CD4-positive, CD25-positive, alpha-beta regulatory T cell (primary cell): ENCODE measurements at regions not wholly inside any gene's neighbourhood (a gene's known extent, or its start where the extent isn't known, plus 50 kb on each side); places are given as distances from the start of the nearest gene placed in this dataset.

Source experiments
- ATAC-seq, 2 donors: fragments of 150-1000 bp; cut with Tn5 transposase; one replicate each; pipeline ENCODE4 v1.10.0; 2021; ENCODE audit warnings: low read depth in 2 of 2, moderate number of reproducible peaks in 2 of 2, moderate library complexity in 1 of 2
- DNase-seq, 3 donors: peaks; one replicate each; pipeline versions ENCODE4 v3.0.0 to v3.0.0-alpha.2; 2012 to 2022; ENCODE audit warnings: mixed read lengths in 1 of 3
- H3K27ac ChIP-seq: one replicate; pipeline ENCODE4 v1.7.0; 2013; ENCODE audit warnings: mild to moderate bottlenecking, low read length; ENCODE audit not compliant: insufficient read depth, poor library complexity, severe bottlenecking
- H3K27me3 ChIP-seq: one replicate; pipeline ENCODE4 v1.7.0; 2013; ENCODE audit warnings: low read length; ENCODE audit not compliant: control insufficient read depth, insufficient read depth
- H3K36me3 ChIP-seq: one replicate; pipeline ENCODE4 v1.7.0; 2013; ENCODE audit warnings: mild to moderate bottlenecking, low read length, moderate library complexity; ENCODE audit not compliant: control insufficient read depth, insufficient read depth
- H3K4me1 ChIP-seq: 2 replicates; pipeline ENCODE4 v1.7.0; 2013; ENCODE audit warnings: mild to moderate bottlenecking, low read length; ENCODE audit not compliant: insufficient read depth, control insufficient read depth, poor library complexity, severe bottlenecking
- H3K4me3 ChIP-seq: one replicate; pipeline ENCODE4 v1.7.0; 2013; ENCODE audit warnings: low read depth, mild to moderate bottlenecking, low read length, moderate library complexity
- H3K9me3 ChIP-seq, 2 experiments: 1 replicate in 1 of 2; 2 replicates in 1 of 2; pipeline ENCODE4 v1.7.0; 2013; ENCODE audit warnings: low read length in 2 of 2, mild to moderate bottlenecking in 1 of 2, moderate library complexity in 1 of 2; ENCODE audit not compliant: control insufficient read depth in 2 of 2
- H3K27ac Mint-ChIP-seq, 3 donors: one replicate each; pipeline ENCODE4 v1.8.0; 2020 to 2022; ENCODE audit warnings: mild to moderate bottlenecking in 3 of 3, mixed read lengths in 3 of 3, moderate library complexity in 2 of 3
- H3K27me3 Mint-ChIP-seq: one replicate; pipeline ENCODE4 v1.8.0; 2022; ENCODE audit warnings: mild to moderate bottlenecking, mixed read lengths
- H3K36me3 Mint-ChIP-seq: one replicate; pipeline ENCODE4 v1.8.0; 2020; ENCODE audit warnings: mixed read lengths
- H3K4me1 Mint-ChIP-seq, 4 donors: one replicate each; pipeline ENCODE4 v1.8.0; 2020 to 2022; ENCODE audit warnings: mixed read lengths in 4 of 4, mild to moderate bottlenecking in 1 of 4
- H3K4me3 Mint-ChIP-seq, 4 donors: one replicate each; pipeline ENCODE4 v1.8.0; 2020 to 2022; ENCODE audit warnings: mild to moderate bottlenecking in 4 of 4, mixed read lengths in 4 of 4, moderate library complexity in 3 of 4
- H3K9me3 Mint-ChIP-seq, 7 donors: one replicate each; pipeline ENCODE4 v1.8.0; 2020 to 2022; ENCODE audit warnings: mixed read lengths in 7 of 7, mild to moderate bottlenecking in 3 of 7, moderate library complexity in 2 of 7

DNA sequence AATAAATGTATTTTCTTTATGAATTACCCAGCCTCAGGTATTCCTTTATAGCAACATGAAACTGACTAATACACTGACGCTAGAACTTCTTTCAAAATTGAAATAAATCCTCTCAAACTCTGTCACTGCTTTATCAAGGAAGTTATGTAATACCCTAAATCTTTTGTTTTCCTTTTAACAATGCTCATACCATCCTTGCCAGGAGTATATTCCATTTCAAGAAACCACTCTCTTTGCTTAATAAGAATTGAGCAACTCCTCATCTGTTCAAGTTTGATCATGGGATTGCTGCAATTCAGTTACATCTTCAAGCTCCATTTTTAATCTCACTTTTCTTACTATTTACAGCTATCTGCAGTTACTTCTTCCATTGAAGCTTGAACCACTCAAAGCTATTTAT, 707.6 kb upstream of the MARCKS start:
- Mint-ChIP-seq H3K27ac (no peak overlapping the region), H3K4me1 (no peaks in the 10 kb centered on the region), H3K36me3 (no peaks in the 10 kb centered on the region), H3K4me3 (no peak overlapping the region), H3K27me3 (no peaks in the 10 kb centered on the region), H3K9me3 (peaks cover 0 to 5% (median 3%) of the 10 kb centered on the region in 7 donors)
- no peaks in the 10 kb centered on the region for H3K9me3 ChIP-seq
- no peaks in the 10 kb centered on the region for H3K36me3 ChIP-seq
- no peak overlapping the region for H3K4me3 ChIP-seq
- no peaks in the 10 kb centered on the region for H3K4me1 ChIP-seq
- no peak overlapping the region for H3K27ac ChIP-seq
- no peaks in the 10 kb centered on the region for H3K27me3 ChIP-seq
- DNase-seq, result no peak
- ATAC-seq, result no peak

DNA sequence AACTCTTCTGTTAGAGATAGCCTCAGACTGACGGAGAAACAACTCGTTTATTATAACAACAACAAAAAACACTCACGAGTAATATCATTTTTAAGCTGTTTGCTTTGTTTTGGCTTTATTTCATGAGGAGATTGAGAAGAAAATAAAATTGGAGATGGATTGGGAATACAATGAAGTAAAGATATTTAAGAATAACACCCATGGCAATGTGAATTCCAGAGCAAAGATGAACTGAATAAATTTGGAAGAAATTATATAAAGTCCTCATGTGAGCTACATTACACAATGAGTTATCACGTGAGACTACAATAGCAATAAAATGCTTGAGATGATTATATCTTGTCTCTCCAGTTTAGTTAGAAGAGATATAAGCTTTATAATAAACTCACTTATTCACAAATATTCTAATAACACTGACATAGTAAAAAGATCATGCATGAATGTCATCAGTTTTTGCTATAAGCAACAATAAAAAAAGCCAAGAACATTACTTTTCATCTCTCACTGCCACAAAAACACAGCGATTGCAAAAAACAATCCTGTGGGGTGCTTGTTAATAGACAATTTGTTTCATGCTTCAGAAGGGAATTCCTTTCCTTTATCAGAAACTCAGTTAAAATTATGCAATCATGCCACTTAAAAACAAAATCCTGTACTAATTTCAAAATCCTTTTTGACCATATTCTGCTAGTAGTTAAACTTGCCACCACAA, 696.7 kb upstream of the MARCKS start:
- Histone ChIP-seq H3K4me3 (no peak overlapping the region), H3K9me3 (no peaks in the 10 kb centered on the region), H3K27me3 (no peaks in the 10 kb centered on the region), H3K4me1 (no peaks in the 10 kb centered on the region), H3K36me3 (no peaks in the 10 kb centered on the region), H3K27ac (no peak overlapping the region)
- no peak overlapping the region for H3K27ac Mint-ChIP-seq
- H3K4me3 Mint-ChIP-seq, result no peak overlapping the region
- no peaks in the 10 kb centered on the region for H3K4me1 Mint-ChIP-seq
- ATAC-seq, result no peak
- no peak for DNase-seq
- peaks cover 0 to 2% (median 0%) of the 10 kb centered on the region in 7 donors for H3K9me3 Mint-ChIP-seq
- no peaks in the 10 kb centered on the region for H3K36me3 Mint-ChIP-seq
- no peaks in the 10 kb centered on the region for H3K27me3 Mint-ChIP-seq

DNA sequence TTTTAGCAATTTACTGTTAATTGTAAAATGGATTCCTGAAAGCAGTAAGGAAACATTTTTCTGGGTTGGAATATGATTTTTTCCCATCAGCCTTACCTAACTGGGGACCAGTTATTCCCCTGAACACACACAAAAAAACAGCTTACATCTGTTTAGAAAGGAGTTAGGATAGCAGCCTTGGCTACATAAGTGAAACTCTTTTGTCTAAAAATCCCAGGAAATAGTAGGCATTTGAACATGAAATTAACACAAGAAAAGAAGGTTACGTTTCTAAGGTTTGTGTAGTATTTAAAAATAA, 696.2 kb upstream of the MARCKS start:
- ATAC-seq (no peak), DNase-seq (no peak)
- Histone ChIP-seq H3K9me3 (no peaks in the 10 kb centered on the region), H3K4me3 (no peak overlapping the region), H3K27ac (no peak overlapping the region), H3K4me1 (no peaks in the 10 kb centered on the region), H3K36me3 (no peaks in the 10 kb centered on the region), H3K27me3 (no peaks in the 10 kb centered on the region)
- no peaks in the 10 kb centered on the region for H3K4me1 Mint-ChIP-seq
- H3K27me3 Mint-ChIP-seq, result no peaks in the 10 kb centered on the region
- no peak overlapping the region for H3K27ac Mint-ChIP-seq
- H3K4me3 Mint-ChIP-seq, result no peak overlapping the region
- H3K36me3 Mint-ChIP-seq, result no peaks in the 10 kb centered on the region
- H3K9me3 Mint-ChIP-seq, result peaks cover 0 to 2% (median 0%) of the 10 kb centered on the region in 7 donors

DNA sequence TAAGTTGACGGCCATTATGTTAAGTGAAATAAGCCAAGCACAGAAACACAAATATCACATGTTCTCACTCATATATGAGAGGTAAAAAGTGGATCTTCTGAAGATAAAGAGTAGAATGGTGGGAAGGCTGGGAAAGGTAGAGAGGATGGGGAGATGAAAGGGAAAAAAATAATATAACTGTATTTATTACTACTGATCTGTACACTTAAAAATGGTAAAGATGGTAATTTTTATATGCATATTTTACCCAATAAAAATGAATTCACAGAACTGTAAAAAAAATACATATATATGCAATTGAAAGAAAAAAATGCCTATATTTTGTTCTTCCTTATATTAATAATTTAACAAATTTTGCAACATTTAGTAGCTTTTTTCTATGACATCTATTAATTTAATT, 694.4 kb upstream of the MARCKS start:
- H3K27ac ChIP-seq, result no peak overlapping the region
- H3K9me3 ChIP-seq, result no peaks in the 10 kb centered on the region
- Mint-ChIP-seq H3K4me1 (no peaks in the 10 kb centered on the region), H3K27me3 (no peaks in the 10 kb centered on the region), H3K27ac (no peak overlapping the region), H3K9me3 (peaks cover 0 to 1% (median 0%) of the 10 kb centered on the region in 7 donors), H3K4me3 (no peak overlapping the region), H3K36me3 (no peaks in the 10 kb centered on the region)
- H3K4me1 ChIP-seq, result no peaks in the 10 kb centered on the region
- no peaks in the 10 kb centered on the region for H3K36me3 ChIP-seq
- H3K4me3 ChIP-seq, result no peak overlapping the region
- DNase-seq (no peak), ATAC-seq (no peak)
- no peaks in the 10 kb centered on the region for H3K27me3 ChIP-seq

DNA sequence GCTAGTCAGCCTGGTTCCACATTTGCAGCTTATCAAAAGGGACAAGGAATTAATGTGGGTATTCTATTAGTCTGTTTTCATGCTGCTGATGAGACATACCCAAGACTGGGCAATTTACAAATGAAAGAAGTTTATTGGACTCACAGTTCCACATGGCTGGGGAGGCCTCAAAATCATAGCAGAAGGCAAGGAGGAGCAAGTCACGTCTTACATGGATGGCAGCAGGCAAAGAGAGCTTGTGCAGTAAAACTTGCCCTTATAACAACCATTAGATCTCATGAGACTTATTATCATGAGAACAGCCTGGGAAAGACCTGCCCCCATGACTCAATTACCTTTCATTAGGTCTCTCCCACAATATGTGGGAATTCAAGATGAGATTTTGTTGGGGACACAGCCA, 689.1 kb upstream of the MARCKS start:
- H3K36me3 Mint-ChIP-seq, result no peaks in the 10 kb centered on the region
- peaks cover 0 to 3% (median 0%) of the 10 kb centered on the region in 7 donors for H3K9me3 Mint-ChIP-seq
- no peaks in the 10 kb centered on the region for H3K36me3 ChIP-seq
- H3K4me3 Mint-ChIP-seq, result no peak overlapping the region
- H3K4me3 ChIP-seq, result no peak overlapping the region
- H3K9me3 ChIP-seq, result no peaks in the 10 kb centered on the region
- no peaks in the 10 kb centered on the region for H3K27me3 ChIP-seq
- H3K27me3 Mint-ChIP-seq, result no peaks in the 10 kb centered on the region
- H3K27ac ChIP-seq, result no peak overlapping the region
- ATAC-seq (no peak), DNase-seq (no peak)
- H3K4me1 Mint-ChIP-seq, result no peaks in the 10 kb centered on the region
- no peaks in the 10 kb centered on the region for H3K4me1 ChIP-seq
- H3K27ac Mint-ChIP-seq, result no peak overlapping the region

DNA sequence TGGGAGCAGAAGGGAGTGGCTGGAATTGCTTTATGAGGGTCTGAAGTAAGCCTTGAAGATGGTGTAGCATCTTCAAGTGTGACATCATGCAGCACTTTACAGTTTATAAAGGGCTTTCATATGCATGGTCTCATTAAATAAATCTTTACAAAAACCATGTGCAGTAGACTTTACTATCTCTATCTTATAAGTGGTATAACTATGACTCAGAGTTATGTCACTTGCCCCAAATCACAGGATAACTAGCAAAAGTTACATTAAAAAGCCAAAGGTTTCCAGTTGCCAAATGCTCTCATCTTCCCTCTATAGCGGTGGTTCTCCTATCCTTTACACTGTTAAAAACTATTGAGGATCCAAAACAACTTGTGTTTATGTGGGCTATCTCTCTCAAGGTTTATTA, 687.7 kb upstream of the MARCKS start:
- Histone ChIP-seq H3K4me1 (no peaks in the 10 kb centered on the region), H3K9me3 (no peaks in the 10 kb centered on the region), H3K27ac (no peak overlapping the region), H3K4me3 (no peak overlapping the region), H3K36me3 (no peaks in the 10 kb centered on the region), H3K27me3 (no peaks in the 10 kb centered on the region)
- no peak for DNase-seq
- Mint-ChIP-seq H3K27me3 (no peaks in the 10 kb centered on the region), H3K36me3 (no peaks in the 10 kb centered on the region), H3K4me3 (no peak overlapping the region), H3K9me3 (peaks cover 0 to 3% (median 0%) of the 10 kb centered on the region in 7 donors), H3K27ac (no peak overlapping the region), H3K4me1 (no peaks in the 10 kb centered on the region)
- ATAC-seq, result no peak

DNA sequence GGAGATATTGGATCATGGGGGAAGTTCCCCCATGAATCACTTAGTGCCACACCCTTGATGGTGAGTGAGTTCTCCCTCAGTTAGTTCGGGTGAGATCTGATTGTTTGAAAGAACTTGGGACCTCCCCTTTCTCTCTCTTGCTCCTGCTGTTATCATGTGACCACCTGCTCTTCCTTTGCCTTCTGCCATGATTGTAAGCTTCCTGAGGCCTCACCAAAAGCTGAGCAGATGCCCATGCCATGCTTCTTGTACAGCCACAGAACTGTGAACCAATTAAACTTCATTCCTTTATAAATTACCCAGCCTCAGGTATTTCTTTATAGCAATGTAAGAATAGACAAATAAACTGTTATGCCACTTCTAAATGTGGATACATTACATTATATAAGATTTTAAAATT, 686.7 kb upstream of the MARCKS start:
- H3K27me3 Mint-ChIP-seq, result no peaks in the 10 kb centered on the region
- Histone ChIP-seq H3K4me1 (no peaks in the 10 kb centered on the region), H3K27me3 (no peaks in the 10 kb centered on the region), H3K4me3 (no peak overlapping the region), H3K9me3 (no peaks in the 10 kb centered on the region), H3K27ac (no peak overlapping the region), H3K36me3 (no peaks in the 10 kb centered on the region)
- H3K36me3 Mint-ChIP-seq, result no peaks in the 10 kb centered on the region
- ATAC-seq (no peak), DNase-seq (no peak)
- H3K9me3 Mint-ChIP-seq, result peaks cover 0 to 3% (median 0%) of the 10 kb centered on the region in 7 donors
- no peak overlapping the region for H3K4me3 Mint-ChIP-seq
- no peak overlapping the region for H3K27ac Mint-ChIP-seq
- no peaks in the 10 kb centered on the region for H3K4me1 Mint-ChIP-seq

DNA sequence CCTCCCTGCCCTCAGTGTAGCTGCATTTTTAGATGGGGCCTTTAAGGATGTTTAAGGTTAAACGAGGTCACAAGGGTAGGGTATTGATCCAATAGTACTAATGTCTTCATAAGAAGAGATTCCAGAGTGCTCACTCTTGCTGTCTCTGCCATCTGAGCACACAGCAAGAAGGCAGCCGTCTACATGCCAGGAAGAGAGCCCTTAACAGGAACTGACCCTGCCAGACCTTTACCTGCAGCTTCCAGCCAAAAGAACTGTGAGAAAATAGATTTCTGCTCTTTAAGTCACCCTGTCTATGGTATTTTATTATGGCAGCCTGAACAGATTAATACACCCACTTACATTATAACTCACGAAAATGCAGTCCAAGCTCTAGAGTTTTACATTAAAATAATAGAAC, 685.3 kb upstream of the MARCKS start:
- Histone ChIP-seq H3K9me3 (no peaks in the 10 kb centered on the region), H3K4me3 (no peak overlapping the region), H3K27me3 (no peaks in the 10 kb centered on the region), H3K4me1 (no peaks in the 10 kb centered on the region), H3K27ac (no peak overlapping the region), H3K36me3 (no peaks in the 10 kb centered on the region)
- peaks cover 0 to 5% (median 0%) of the 10 kb centered on the region in 7 donors for H3K9me3 Mint-ChIP-seq
- DNase-seq (no peak), ATAC-seq (no peak)
- no peak overlapping the region for H3K27ac Mint-ChIP-seq
- no peaks in the 10 kb centered on the region for H3K36me3 Mint-ChIP-seq
- H3K4me1 Mint-ChIP-seq, result no peaks in the 10 kb centered on the region
- no peak overlapping the region for H3K4me3 Mint-ChIP-seq
- no peaks in the 10 kb centered on the region for H3K27me3 Mint-ChIP-seq
